ENCODE measurements at regions not wholly inside any gene's neighbourhood (a gene's known extent, or its start where the extent isn't known, plus 50 kb on each side); places are given as distances from the start of the nearest gene placed in this dataset.

DNA sequence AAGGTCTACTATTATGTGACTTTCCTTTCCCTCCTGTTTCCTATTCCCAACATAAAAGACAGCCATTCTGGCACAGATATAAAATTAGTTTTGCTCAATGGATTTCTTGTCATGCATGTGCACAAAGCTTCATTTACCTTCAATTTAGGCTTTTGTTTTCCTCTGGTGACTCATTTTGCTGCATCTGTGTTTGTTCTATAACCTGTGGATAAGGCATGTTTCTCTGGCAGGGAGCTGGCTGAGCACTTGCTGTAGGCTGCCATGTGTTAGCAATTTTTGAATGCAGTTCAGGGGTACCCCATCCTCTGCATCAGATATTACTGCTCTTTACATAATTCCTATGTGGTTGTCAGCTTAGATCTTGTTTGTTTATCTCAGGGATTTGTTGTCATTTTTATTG is 202.8 kb upstream of the GRID2 start:
- no peaks in the 10 kb centered on the region for H3K9me3 ChIP-seq (ENCODE audit: control insufficient read depth in 2 of 2, insufficient read depth in 1 of 2, low read length in 1 of 2)
- no peaks in the 10 kb centered on the region for H3K27me3 ChIP-seq (ENCODE audit: control insufficient read depth in 2 of 2, insufficient read depth in 1 of 2, low read length in 1 of 2)
- H3K27ac ChIP-seq (ENCODE audit: low read depth in 1 of 2, low read length in 1 of 2) = no peak overlapping the region
- H3K36me3 ChIP-seq (ENCODE audit: control insufficient read depth in 2 of 2, insufficient read depth in 2 of 2, low read length in 1 of 2) = no peaks in the 10 kb centered on the region
- no peak overlapping the region for H3K4me3 ChIP-seq (ENCODE audit: low read length in 2 of 2)
- H3K4me1 ChIP-seq (ENCODE audit: control insufficient read depth in 2 of 2, insufficient read depth in 2 of 2, low read length in 2 of 2) = no peaks in the 10 kb centered on the region
- DNase-seq (ENCODE audit: low read depth in 6 of 9, low spot score in 9 of 9) = no peak

DNA sequence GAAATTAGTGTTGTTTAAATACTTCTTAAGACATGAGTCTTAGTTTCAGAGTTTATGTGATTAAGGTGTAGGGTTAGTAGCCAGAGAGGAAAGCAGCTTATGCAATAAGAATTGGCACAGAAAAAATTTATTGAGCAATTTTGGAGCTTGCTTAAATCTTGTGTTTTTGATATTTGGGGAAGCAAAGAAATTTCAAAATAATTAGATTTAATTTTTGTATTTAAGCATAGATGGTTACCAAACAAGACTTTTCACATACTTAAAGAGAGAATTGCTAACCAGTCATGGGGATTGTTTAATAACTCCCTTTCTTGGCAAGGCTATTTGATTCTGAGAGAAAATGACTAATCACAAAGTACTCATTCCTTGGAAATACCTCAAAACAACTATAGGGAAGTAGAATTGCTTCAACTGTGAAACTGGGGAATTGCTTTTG is 202.0 kb upstream of the GRID2 start:
- H3K27ac ChIP-seq (ENCODE audit: low read depth in 1 of 2, low read length in 1 of 2) = no peak overlapping the region
- H3K9me3 ChIP-seq (ENCODE audit: control insufficient read depth in 2 of 2, insufficient read depth in 1 of 2, low read length in 1 of 2) = no peaks in the 10 kb centered on the region
- no peaks in the 10 kb centered on the region for H3K36me3 ChIP-seq (ENCODE audit: control insufficient read depth in 2 of 2, insufficient read depth in 2 of 2, low read length in 1 of 2)
- no peaks in the 10 kb centered on the region for H3K4me1 ChIP-seq (ENCODE audit: control insufficient read depth in 2 of 2, insufficient read depth in 2 of 2, low read length in 2 of 2)
- no peak overlapping the region for H3K4me3 ChIP-seq (ENCODE audit: low read length in 2 of 2)
- no peak for DNase-seq (ENCODE audit: low read depth in 6 of 9, low spot score in 9 of 9)
- H3K27me3 ChIP-seq (ENCODE audit: control insufficient read depth in 2 of 2, insufficient read depth in 1 of 2, low read length in 1 of 2) = no peaks in the 10 kb centered on the region

DNA sequence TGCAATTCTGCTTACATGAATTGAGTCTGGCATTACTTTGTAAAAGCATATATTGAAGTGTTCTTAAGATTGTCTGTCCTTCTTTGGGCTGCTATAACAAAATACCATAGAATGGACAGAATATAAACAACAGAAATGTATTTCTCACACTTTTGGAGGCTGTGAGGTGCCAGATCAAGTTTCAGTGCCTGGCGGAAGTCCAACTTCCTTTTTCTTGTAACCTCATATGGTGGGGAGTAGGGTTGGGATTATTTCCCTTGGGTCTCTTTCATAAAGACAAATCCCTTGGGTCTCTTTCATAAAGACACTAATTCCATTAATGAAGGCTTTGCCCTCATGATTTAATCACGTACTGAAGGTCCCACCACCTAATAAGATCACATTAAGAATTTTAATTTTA is 199.3 kb upstream of the GRID2 start:
- H3K36me3 ChIP-seq (ENCODE audit: control insufficient read depth in 2 of 2, insufficient read depth in 2 of 2, low read length in 1 of 2) = no peaks in the 10 kb centered on the region
- no peak for DNase-seq (ENCODE audit: low read depth in 6 of 9, low spot score in 9 of 9)
- no peaks in the 10 kb centered on the region for H3K9me3 ChIP-seq (ENCODE audit: control insufficient read depth in 2 of 2, insufficient read depth in 1 of 2, low read length in 1 of 2)
- H3K4me1 ChIP-seq (ENCODE audit: control insufficient read depth in 2 of 2, insufficient read depth in 2 of 2, low read length in 2 of 2) = no peaks in the 10 kb centered on the region
- H3K27me3 ChIP-seq (ENCODE audit: control insufficient read depth in 2 of 2, insufficient read depth in 1 of 2, low read length in 1 of 2) = no peaks in the 10 kb centered on the region
- H3K4me3 ChIP-seq (ENCODE audit: low read length in 2 of 2) = no peak overlapping the region
- 67% methylated on average over 2 of the region's 2 CpGs for WGBS
- H3K27ac ChIP-seq (ENCODE audit: low read depth in 1 of 2, low read length in 1 of 2) = no peak overlapping the region

DNA sequence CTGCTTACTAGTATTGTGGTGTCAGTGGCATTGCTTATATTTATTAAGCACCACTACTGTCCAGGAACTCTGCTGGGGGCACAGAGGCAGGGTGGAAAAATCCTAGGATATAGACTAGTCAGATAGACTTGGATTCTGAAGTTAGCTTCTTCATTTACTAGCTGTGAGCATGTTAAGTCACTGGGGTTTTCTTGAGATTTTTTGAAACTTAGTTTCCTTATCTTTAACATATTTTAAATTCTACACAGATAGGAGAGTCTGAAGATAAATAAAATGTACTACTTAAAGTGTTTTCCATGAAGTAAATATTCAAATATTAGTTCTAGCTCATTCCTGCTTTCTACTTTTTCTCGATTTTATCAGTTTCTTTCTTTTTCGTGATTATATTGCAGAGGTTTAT is 196.9 kb upstream of the GRID2 start:
- Histone ChIP-seq H3K27ac (ENCODE audit: low read depth in 1 of 2, low read length in 1 of 2) (no peak overlapping the region), H3K36me3 (ENCODE audit: control insufficient read depth in 2 of 2, insufficient read depth in 2 of 2, low read length in 1 of 2) (no peaks in the 10 kb centered on the region), H3K27me3 (ENCODE audit: control insufficient read depth in 2 of 2, insufficient read depth in 1 of 2, low read length in 1 of 2) (no peaks in the 10 kb centered on the region), H3K4me3 (ENCODE audit: low read length in 2 of 2) (no peak overlapping the region), H3K9me3 (ENCODE audit: control insufficient read depth in 2 of 2, insufficient read depth in 1 of 2, low read length in 1 of 2) (no peaks in the 10 kb centered on the region), H3K4me1 (ENCODE audit: control insufficient read depth in 2 of 2, insufficient read depth in 2 of 2, low read length in 2 of 2) (no peaks in the 10 kb centered on the region)
- no peak for DNase-seq (ENCODE audit: low read depth in 6 of 9, low spot score in 9 of 9)
- 95% methylated on average over 2 of the region's 2 CpGs for WGBS

DNA sequence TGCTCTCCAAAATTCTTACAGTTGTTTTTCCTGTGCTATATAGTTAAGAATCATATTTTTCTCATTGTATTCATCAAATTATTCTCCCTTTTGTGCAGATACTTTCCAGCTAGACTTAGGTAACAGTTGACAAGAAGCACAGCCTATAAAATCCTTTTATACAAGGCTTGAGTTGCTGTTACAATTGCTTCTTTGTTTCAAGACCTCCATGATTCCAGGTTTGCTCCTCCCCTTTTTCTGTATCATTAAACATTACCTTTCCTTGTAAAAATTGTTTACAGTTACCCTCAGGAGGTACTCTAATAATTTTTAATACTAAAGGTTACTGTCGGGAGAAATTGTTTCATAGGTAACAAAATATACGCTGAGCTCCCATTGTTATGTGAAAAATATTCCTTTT is 192.3 kb upstream of the GRID2 start:
- Histone ChIP-seq H3K4me3 (ENCODE audit: low read length in 2 of 2) (no peak overlapping the region), H3K27ac (ENCODE audit: low read depth in 1 of 2, low read length in 1 of 2) (no peak overlapping the region), H3K27me3 (ENCODE audit: control insufficient read depth in 2 of 2, insufficient read depth in 1 of 2, low read length in 1 of 2) (no peaks in the 10 kb centered on the region), H3K36me3 (ENCODE audit: control insufficient read depth in 2 of 2, insufficient read depth in 2 of 2, low read length in 1 of 2) (no peaks in the 10 kb centered on the region), H3K4me1 (ENCODE audit: control insufficient read depth in 2 of 2, insufficient read depth in 2 of 2, low read length in 2 of 2) (no peaks in the 10 kb centered on the region), H3K9me3 (ENCODE audit: control insufficient read depth in 2 of 2, insufficient read depth in 1 of 2, low read length in 1 of 2) (no peaks in the 10 kb centered on the region)
- WGBS = 99% methylated on average over 2 of the region's 2 CpGs
- DNase-seq (ENCODE audit: low read depth in 6 of 9, low spot score in 9 of 9) = no peak

DNA sequence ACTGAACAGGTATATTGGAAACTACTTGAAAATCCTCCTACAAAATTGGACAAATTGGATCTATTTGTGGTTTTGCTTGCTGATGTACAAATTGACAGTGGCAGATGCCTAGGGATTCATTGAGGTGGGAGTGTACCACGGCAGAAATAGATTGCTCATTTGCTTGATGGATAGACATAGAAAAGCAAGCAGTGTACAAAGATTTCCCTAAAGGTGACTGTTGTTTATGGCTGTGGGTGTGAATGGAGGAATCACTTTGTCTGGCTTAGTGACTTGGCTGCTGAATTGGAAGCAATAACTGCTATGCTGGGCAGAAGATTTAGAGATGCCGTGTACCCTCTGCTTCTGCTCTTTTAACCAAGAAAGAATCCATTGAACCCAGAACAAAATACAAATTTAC is 191.0 kb upstream of the GRID2 start:
- no peak overlapping the region for H3K4me3 ChIP-seq (ENCODE audit: low read length in 2 of 2)
- WGBS = 95% methylated on average over 2 of the region's 2 CpGs
- no peak for DNase-seq (ENCODE audit: low read depth in 6 of 9, low spot score in 9 of 9)

DNA sequence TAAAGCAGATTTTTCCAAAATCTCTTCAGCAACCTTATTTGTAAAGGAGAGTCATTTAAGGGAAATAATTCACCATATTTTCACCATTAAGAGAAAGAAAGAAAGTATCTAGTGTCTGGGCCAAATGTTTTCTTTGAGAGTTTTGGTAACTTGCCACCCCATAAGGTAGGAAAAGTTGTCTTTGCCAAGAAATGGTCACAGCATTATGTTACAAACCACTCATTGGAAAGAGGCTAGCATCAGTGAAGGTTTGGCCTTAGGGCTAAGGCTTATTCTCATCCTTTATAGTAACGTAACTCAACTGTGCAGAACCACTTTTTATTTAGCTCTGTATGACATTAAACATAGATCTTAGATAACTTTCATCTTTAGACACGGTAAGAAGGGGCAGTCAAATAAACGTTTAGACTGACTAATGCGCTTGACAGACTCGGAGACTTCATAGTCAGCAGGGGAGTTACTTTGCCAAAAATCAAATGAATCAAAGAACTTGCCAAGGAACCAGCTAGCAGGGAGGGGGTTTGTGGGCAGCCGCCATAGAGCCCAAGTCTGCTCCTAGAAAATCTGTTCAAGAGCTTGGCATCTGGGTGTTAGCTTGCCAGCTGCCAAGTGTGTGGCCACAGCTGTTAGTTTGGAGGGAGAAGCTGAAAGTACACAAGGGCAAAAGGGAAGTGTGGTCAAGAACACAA is 182.8 kb upstream of the GRID2 start:
- H3K9me3 ChIP-seq (ENCODE audit: control insufficient read depth in 2 of 2, insufficient read depth in 1 of 2, low read length in 1 of 2) = peaks cover 0 to 3% of the 10 kb centered on the region in 2 donors

More for the DNA sequence above, 191.0 kb upstream of the GRID2 start:
- no peaks in the 10 kb centered on the region for H3K27me3 ChIP-seq (ENCODE audit: control insufficient read depth in 2 of 2, insufficient read depth in 1 of 2, low read length in 1 of 2)
- H3K36me3 ChIP-seq (ENCODE audit: control insufficient read depth in 2 of 2, insufficient read depth in 2 of 2, low read length in 1 of 2) = no peaks in the 10 kb centered on the region
- H3K27ac ChIP-seq (ENCODE audit: low read depth in 1 of 2, low read length in 1 of 2) = no peak overlapping the region
- H3K9me3 ChIP-seq (ENCODE audit: control insufficient read depth in 2 of 2, insufficient read depth in 1 of 2, low read length in 1 of 2) = no peaks in the 10 kb centered on the region
- no peaks in the 10 kb centered on the region for H3K4me1 ChIP-seq (ENCODE audit: control insufficient read depth in 2 of 2, insufficient read depth in 2 of 2, low read length in 2 of 2)

DNA sequence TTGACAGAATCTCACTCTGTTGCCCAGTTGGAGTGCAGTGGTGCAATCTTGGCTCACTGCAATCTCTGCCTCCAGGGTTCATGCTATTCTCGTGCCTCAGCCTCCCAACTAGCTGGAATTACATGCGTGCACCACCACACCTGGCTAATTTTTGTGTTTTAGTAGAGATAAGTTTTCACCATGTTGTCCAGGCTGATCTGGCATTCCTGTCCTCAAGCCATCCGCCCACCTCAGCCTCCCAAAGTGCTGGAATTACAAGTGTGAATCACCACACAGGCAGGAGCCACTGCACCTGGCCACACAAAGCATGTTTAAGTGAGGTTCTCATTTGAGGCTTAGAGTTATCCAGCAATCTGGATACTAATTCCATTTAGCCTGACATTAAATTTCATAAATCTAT is 180.9 kb upstream of the GRID2 start:
- DNase-seq (ENCODE audit: low read depth in 6 of 9, low spot score in 9 of 9) = no peak
- H3K4me3 ChIP-seq (ENCODE audit: low read length in 2 of 2) = no peak overlapping the region
- H3K36me3 ChIP-seq (ENCODE audit: control insufficient read depth in 2 of 2, insufficient read depth in 2 of 2, low read length in 1 of 2) = no peaks in the 10 kb centered on the region
- H3K27ac ChIP-seq (ENCODE audit: low read depth in 1 of 2, low read length in 1 of 2) = no peak overlapping the region
- no peaks in the 10 kb centered on the region for H3K4me1 ChIP-seq (ENCODE audit: control insufficient read depth in 2 of 2, insufficient read depth in 2 of 2, low read length in 2 of 2)
- WGBS = 86% methylated on average over 3 of the region's 3 CpGs
- no peaks in the 10 kb centered on the region for H3K27me3 ChIP-seq (ENCODE audit: control insufficient read depth in 2 of 2, insufficient read depth in 1 of 2, low read length in 1 of 2)
- peaks cover 0 to 5% of the 10 kb centered on the region in 2 donors for H3K9me3 ChIP-seq (ENCODE audit: control insufficient read depth in 2 of 2, insufficient read depth in 1 of 2, low read length in 1 of 2)

More for the DNA sequence above, 182.8 kb upstream of the GRID2 start:
- Histone ChIP-seq H3K4me1 (ENCODE audit: control insufficient read depth in 2 of 2, insufficient read depth in 2 of 2, low read length in 2 of 2) (no peaks in the 10 kb centered on the region), H3K4me3 (ENCODE audit: low read length in 2 of 2) (no peak overlapping the region), H3K27me3 (ENCODE audit: control insufficient read depth in 2 of 2, insufficient read depth in 1 of 2, low read length in 1 of 2) (no peaks in the 10 kb centered on the region), H3K36me3 (ENCODE audit: control insufficient read depth in 2 of 2, insufficient read depth in 2 of 2, low read length in 1 of 2) (no peaks in the 10 kb centered on the region), H3K27ac (ENCODE audit: low read depth in 1 of 2, low read length in 1 of 2) (peak overlapping the region in 1 of 2 donors; percentile 12)
- WGBS = 88% methylated on average over 6 of the region's 6 CpGs
- peak in 2 of 9 donors; percentile 4 to 5 for DNase-seq (ENCODE audit: low read depth in 6 of 9, low spot score in 9 of 9)

DNA sequence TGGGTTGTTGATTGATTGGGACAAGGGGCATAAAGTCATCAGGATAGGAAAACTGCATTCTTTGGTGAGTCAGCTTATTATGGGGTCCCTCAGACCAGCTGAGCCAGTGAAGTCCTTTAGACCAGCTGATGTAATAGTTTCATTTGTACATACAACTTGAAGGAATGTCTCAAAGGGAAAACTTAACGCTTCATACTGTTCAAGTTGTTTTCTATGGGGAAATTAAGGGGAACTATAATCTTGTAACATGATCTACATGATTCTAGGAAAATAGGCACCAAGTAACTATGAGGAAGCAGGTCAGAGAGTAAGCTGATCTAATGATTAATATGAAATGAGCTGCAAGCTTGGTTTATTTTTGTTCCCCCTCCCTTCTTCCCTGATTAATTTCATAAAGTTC is 175.1 kb upstream of the GRID2 start:
- WGBS = 86% methylated on average over 1 of the region's 1 CpG
- no peak overlapping the region for H3K27ac ChIP-seq (ENCODE audit: low read depth in 1 of 2, low read length in 1 of 2)
- H3K4me3 ChIP-seq (ENCODE audit: low read length in 2 of 2) = no peak overlapping the region
- DNase-seq (ENCODE audit: low read depth in 6 of 9, low spot score in 9 of 9) = no peak
- no peaks in the 10 kb centered on the region for H3K27me3 ChIP-seq (ENCODE audit: control insufficient read depth in 2 of 2, insufficient read depth in 1 of 2, low read length in 1 of 2)
- H3K36me3 ChIP-seq (ENCODE audit: control insufficient read depth in 2 of 2, insufficient read depth in 2 of 2, low read length in 1 of 2) = no peaks in the 10 kb centered on the region
- no peaks in the 10 kb centered on the region for H3K4me1 ChIP-seq (ENCODE audit: control insufficient read depth in 2 of 2, insufficient read depth in 2 of 2, low read length in 2 of 2)
- peaks cover 5 to 17% of the 10 kb centered on the region in 2 donors for H3K9me3 ChIP-seq (ENCODE audit: control insufficient read depth in 2 of 2, insufficient read depth in 1 of 2, low read length in 1 of 2)
